WTC11 (cell line): ENCODE measurements at regions not wholly inside any gene's neighbourhood (a gene's known extent, or its start where the extent isn't known, plus 50 kb on each side); places are given as distances from the start of the nearest gene placed in this dataset.

Experiments
- CBFB ChIP-seq: sonication (generic); formaldehyde crosslinking; IDR thresholded peaks from 2 replicates; pipeline ENCODE4 v1.8.1; 2022; ENCODE audit warnings: mild to moderate bottlenecking, low read depth, missing genetic modification reagents
- CREM ChIP-seq: sonication (generic); formaldehyde crosslinking; IDR thresholded peaks from 2 replicates; pipeline ENCODE4 v1.8.1; 2022; ENCODE audit warnings: mild to moderate bottlenecking, missing genetic modification reagents, moderate library complexity
- CTCF ChIP-seq: fragments of 200-600 bp; IDR thresholded peaks from 2 replicates; pipeline ENCODE4 v1.8.0; 2022; ENCODE audit warnings: antibody characterized with exemption
- E2F4 ChIP-seq: sonication (generic); formaldehyde crosslinking; IDR thresholded peaks from 2 replicates; pipeline ENCODE4 v1.8.1; 2022; ENCODE audit warnings: low read depth, mild to moderate bottlenecking, moderate library complexity, missing genetic modification reagents, borderline replicate concordance
- EMX1 ChIP-seq: fragments of 250-450 bp; sonication (Bioruptor Pico); IDR thresholded peaks from 2 replicates; pipeline ENCODE4 v1.8.0; 2021; ENCODE audit warnings: mild to moderate bottlenecking
- JUN ChIP-seq: sonication (generic); formaldehyde crosslinking; IDR thresholded peaks from 2 replicates; pipeline ENCODE4 v1.8.0; 2023; ENCODE audit warnings: mild to moderate bottlenecking, missing genetic modification reagents
- MAX ChIP-seq: sonication (generic); formaldehyde crosslinking; IDR thresholded peaks from 2 replicates; pipeline ENCODE4 v1.8.0; 2022; ENCODE audit warnings: mild to moderate bottlenecking, missing genetic modification reagents
- MLX ChIP-seq: sonication (generic); formaldehyde crosslinking; IDR thresholded peaks from 2 replicates; pipeline ENCODE4 v1.8.1; 2023; ENCODE audit warnings: mild to moderate bottlenecking, missing genetic modification reagents, moderate library complexity
- MXD4 ChIP-seq: fragments of 250-450 bp; sonication (Bioruptor Pico); IDR thresholded peaks from 2 replicates; pipeline ENCODE4 v1.8.0; 2021; ENCODE audit warnings: mild to moderate bottlenecking, moderate library complexity, borderline replicate concordance
- NFYB ChIP-seq: sonication (generic); formaldehyde crosslinking; conservative IDR thresholded peaks from 2 replicates; pipeline ENCODE4 v1.8.0; 2022; ENCODE audit warnings: low read depth, missing genetic modification reagents
- NR1H2 ChIP-seq: sonication (generic); formaldehyde crosslinking; IDR thresholded peaks from 2 replicates; pipeline ENCODE4 v1.9.0; 2021; ENCODE audit warnings: mild to moderate bottlenecking, moderate library complexity, missing genetic modification reagents
- OVOL2 ChIP-seq: fragments of 250-450 bp; sonication (Bioruptor Pico); IDR thresholded peaks from 2 replicates; pipeline ENCODE4 v1.9.0; 2021; ENCODE audit warnings: mild to moderate bottlenecking, borderline replicate concordance
- RELA ChIP-seq: sonication (generic); formaldehyde crosslinking; IDR thresholded peaks from 2 replicates; pipeline ENCODE4 v1.8.1; 2022; ENCODE audit warnings: missing genetic modification reagents, mild to moderate bottlenecking, borderline replicate concordance
- STAT6 ChIP-seq: sonication (generic); formaldehyde crosslinking; conservative IDR thresholded peaks from 2 replicates; pipeline ENCODE4 v1.8.1; 2023; ENCODE audit warnings: mild to moderate bottlenecking, low read depth, missing genetic modification reagents, moderate library complexity

GRCh38 chr10:50997461-50997860, 76.8 kb upstream of the PRKG1 start:
- TF ChIP-seq MLX (CRISPR knock-in tag): no peak
- no peak for TF ChIP-seq CTCF
- no peak for TF ChIP-seq NR1H2 (CRISPR knock-in tag)
- no peak for TF ChIP-seq CREM (CRISPR knock-in tag)
- no peak for TF ChIP-seq EMX1
- no peak for TF ChIP-seq OVOL2 (CRISPR knock-in tag)
- no peak for TF ChIP-seq MAX
- no peak for TF ChIP-seq NFYB (CRISPR knock-in tag)
- TF ChIP-seq RELA (CRISPR knock-in tag): no peak
- no peak for TF ChIP-seq E2F4 (CRISPR knock-in tag)
- TF ChIP-seq MXD4: no peak
- no peak for TF ChIP-seq STAT6 (CRISPR knock-in tag)
- TF ChIP-seq JUN: no peak
- TF ChIP-seq CBFB (CRISPR knock-in tag): no peak
